ENCODE measurements at regions not wholly inside any gene's neighbourhood (a gene's known extent, or its start where the extent isn't known, plus 50 kb on each side); places are given as distances from the start of the nearest gene placed in this dataset.

- DNase-seq (ENCODE audit: extremely low spot score): no peak
- Histone ChIP-seq H3K36me3 (ENCODE audit: insufficient read depth) (no peaks in the 10 kb centered on the region), H3K4me3 (ENCODE audit: low read depth, low read length) (no peak overlapping the region), H3K27ac (ENCODE audit: low read depth) (no peak overlapping the region), H3K4me1 (ENCODE audit: insufficient read depth) (no peaks in the 10 kb centered on the region)
- 84% methylated on average over 9 of the region's 9 CpGs for WGBS
Observed at GRCh38 chr20:48478806-48479585, 348.8 kb downstream of the PREX1 start.

DNA sequence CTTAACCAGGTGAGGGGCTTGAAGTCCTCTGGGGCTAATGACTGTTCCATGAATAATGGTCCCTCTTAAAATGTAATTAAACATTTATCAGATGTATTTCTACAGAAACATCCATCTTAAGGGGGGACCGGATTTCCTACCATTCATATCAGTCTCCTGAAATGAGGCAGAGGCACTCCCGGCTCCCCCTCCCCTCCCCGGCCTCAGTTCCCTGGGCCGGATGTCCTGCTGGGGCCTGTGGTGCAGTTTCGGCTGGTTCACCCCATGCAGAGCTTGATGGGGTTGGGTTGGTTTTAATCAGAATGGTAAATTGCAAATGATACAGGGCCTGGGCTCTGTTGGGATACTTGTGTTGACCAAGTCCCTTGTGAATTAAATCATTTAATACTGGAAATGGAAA lies 349.4 kb downstream of the PREX1 start:
- no peak overlapping the region for H3K27ac ChIP-seq (ENCODE audit: low read depth)
- no peaks in the 10 kb centered on the region for H3K36me3 ChIP-seq (ENCODE audit: insufficient read depth)
- 78% methylated on average over 5 of the region's 5 CpGs for WGBS
- no peaks in the 10 kb centered on the region for H3K4me1 ChIP-seq (ENCODE audit: insufficient read depth)
- DNase-seq (ENCODE audit: extremely low spot score): no peak
- H3K4me3 ChIP-seq (ENCODE audit: low read depth, low read length): no peak overlapping the region

DNA sequence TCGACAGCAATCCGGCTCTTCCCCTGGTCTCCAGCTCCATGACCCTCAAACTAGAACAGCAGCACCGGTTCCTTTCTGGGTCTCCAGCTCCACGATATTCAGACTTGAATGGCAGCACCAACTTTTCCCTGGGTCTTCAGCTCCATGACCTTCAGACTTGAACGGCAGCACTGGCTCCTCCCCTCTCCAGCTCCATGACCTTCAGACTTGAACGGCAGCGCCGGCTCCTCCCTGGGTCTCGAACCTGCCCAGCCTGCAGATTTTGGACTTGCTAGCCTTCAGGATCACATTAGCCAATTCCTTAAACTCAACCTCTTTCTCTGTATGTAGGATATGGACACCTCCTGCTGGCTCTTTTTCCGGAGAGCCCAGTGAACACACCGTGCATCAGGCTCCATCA lies 350.9 kb downstream of the PREX1 start:
- H3K36me3 ChIP-seq (ENCODE audit: insufficient read depth): no peaks in the 10 kb centered on the region
- H3K27ac ChIP-seq (ENCODE audit: low read depth): no peak overlapping the region
- no peaks in the 10 kb centered on the region for H3K4me1 ChIP-seq (ENCODE audit: insufficient read depth)
- 90% methylated on average over 11 of the region's 11 CpGs for WGBS
- no peak for DNase-seq (ENCODE audit: extremely low spot score)
- no peak overlapping the region for H3K4me3 ChIP-seq (ENCODE audit: low read depth, low read length)

DNA sequence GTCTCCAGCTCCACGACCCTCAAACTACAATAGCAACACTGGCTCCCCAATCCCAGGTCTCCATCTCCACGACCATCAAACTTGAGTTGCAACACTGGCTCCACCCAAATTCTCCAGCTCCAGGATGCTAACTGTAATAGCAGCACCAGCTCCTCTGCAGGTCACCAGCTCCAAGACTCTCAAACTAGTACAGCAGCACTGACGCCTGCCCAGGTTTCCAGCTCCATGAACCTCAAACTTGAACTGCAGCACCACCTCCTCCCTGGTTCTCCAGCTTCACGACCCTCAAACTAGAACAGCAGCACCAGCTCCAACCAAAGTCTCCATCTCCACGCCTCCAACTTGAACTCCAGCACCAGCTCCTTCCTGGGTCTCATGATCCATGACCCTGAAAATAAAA lies 353.8 kb downstream of the PREX1 start:
- Histone ChIP-seq H3K4me3 (ENCODE audit: low read depth, low read length) (no peak overlapping the region), H3K36me3 (ENCODE audit: insufficient read depth) (no peaks in the 10 kb centered on the region), H3K27ac (ENCODE audit: low read depth) (no peak overlapping the region), H3K4me1 (ENCODE audit: insufficient read depth) (no peaks in the 10 kb centered on the region)
- 77% methylated on average over 5 of the region's 5 CpGs for WGBS
- no peak for DNase-seq (ENCODE audit: extremely low spot score)

- H3K4me1 ChIP-seq (ENCODE audit: insufficient read depth): no peaks in the 10 kb centered on the region
- 56% methylated on average over 9 of the region's 9 CpGs for WGBS
- no peak overlapping the region for H3K4me3 ChIP-seq (ENCODE audit: low read depth, low read length)
- no peaks in the 10 kb centered on the region for H3K36me3 ChIP-seq (ENCODE audit: insufficient read depth)
- H3K27ac ChIP-seq (ENCODE audit: low read depth): no peak overlapping the region
- no peak for DNase-seq (ENCODE audit: extremely low spot score)
Observed at GRCh38 chr20:48471759-48472408, 355.9 kb downstream of the PREX1 start.

DNA sequence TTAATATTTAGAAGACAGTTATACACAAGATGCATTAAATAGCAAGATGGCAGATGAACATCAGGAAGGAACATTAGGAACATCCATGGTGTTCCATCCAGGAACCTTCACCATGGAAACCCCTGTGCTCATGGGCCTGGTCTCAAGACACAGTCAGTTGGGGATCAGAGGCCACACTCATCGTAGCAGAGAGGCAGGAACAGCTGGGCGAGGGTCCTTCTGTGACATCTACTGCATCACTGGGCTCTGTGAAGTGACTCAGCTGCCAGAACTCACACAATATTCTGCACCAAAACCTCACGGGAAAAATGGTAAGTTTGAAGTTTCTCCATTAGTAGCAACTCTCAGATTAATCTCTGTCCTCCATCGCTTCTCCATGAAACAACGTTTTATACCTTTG lies 356.6 kb downstream of the PREX1 start:
- Histone ChIP-seq H3K36me3 (ENCODE audit: insufficient read depth) (no peaks in the 10 kb centered on the region), H3K27ac (ENCODE audit: low read depth) (no peak overlapping the region), H3K4me1 (ENCODE audit: insufficient read depth) (no peaks in the 10 kb centered on the region), H3K4me3 (ENCODE audit: low read depth, low read length) (no peak overlapping the region)
- 69% methylated on average over 5 of the region's 5 CpGs for WGBS
- DNase-seq (ENCODE audit: extremely low spot score): no peak

GRCh38 chr20:48470141-48470540 lies 357.7 kb downstream of the PREX1 start:
- no peak overlapping the region for H3K27ac ChIP-seq (ENCODE audit: low read depth)
- H3K36me3 ChIP-seq (ENCODE audit: insufficient read depth): no peaks in the 10 kb centered on the region
- 90% methylated on average over 3 of the region's 3 CpGs for WGBS
- no peak for DNase-seq (ENCODE audit: extremely low spot score)
- no peak overlapping the region for H3K4me3 ChIP-seq (ENCODE audit: low read depth, low read length)
- no peaks in the 10 kb centered on the region for H3K4me1 ChIP-seq (ENCODE audit: insufficient read depth)

DNA sequence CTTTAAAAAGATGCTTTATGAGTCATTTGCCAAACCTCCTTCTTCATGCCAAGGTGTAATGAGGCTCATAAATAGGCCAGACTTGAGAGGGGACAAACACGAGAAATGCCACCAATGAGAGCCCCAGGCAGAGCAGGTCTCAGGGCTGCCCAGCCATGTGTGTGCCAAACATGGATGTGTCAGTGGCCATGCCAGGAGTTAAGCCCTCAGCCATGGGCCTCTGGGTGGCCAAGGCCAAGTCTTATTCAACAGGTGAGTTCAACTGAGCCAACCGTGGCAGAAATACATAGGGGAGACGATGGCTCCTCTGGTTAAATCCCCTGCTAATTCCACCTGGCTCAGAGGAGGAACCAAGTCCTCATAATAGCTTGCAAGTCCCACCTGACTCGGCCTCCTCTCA lies 358.8 kb downstream of the PREX1 start:
- Histone ChIP-seq H3K4me3 (ENCODE audit: low read depth, low read length) (no peak overlapping the region), H3K27ac (ENCODE audit: low read depth) (no peak overlapping the region), H3K4me1 (ENCODE audit: insufficient read depth) (no peaks in the 10 kb centered on the region), H3K36me3 (ENCODE audit: insufficient read depth) (no peaks in the 10 kb centered on the region)
- WGBS: 88% methylated on average over 4 of the region's 4 CpGs
- DNase-seq (ENCODE audit: extremely low spot score): no peak

GRCh38 chr20:48468571-48468970 lies 359.2 kb downstream of the PREX1 start:
- Histone ChIP-seq H3K27ac (ENCODE audit: low read depth) (no peak overlapping the region), H3K36me3 (ENCODE audit: insufficient read depth) (no peaks in the 10 kb centered on the region), H3K4me3 (ENCODE audit: low read depth, low read length) (no peak overlapping the region), H3K4me1 (ENCODE audit: insufficient read depth) (no peaks in the 10 kb centered on the region)
- DNase-seq (ENCODE audit: extremely low spot score): no peak
- 77% methylated on average over 5 of the region's 5 CpGs for WGBS

GRCh38 chr20:48467622-48468021 lies 360.2 kb downstream of the PREX1 start:
- WGBS: 89% methylated on average over 2 of the region's 2 CpGs

DNA sequence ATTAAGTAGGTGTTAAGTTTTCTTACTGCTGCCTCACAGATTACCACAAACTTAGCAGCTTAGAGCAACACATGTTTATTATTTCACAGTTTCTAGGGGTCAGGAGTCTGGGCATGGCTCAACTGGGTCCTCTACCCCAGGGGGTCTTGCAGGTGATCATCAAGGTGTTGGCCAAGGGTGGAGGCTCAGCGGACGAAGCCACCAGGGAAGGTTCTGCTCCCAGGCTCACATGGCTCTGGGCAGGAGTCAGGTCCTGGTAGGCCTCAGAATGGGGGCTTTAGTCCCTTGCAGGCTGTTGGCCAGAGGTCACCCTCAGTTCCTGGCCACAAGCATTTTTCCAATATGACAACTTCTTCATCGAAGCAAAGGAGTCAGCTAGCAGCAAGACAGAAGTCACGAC lies 362.5 kb downstream of the PREX1 start:
- H3K4me1 ChIP-seq (ENCODE audit: insufficient read depth): no peaks in the 10 kb centered on the region
- no peaks in the 10 kb centered on the region for H3K36me3 ChIP-seq (ENCODE audit: insufficient read depth)
- 96% methylated on average over 4 of the region's 4 CpGs for WGBS
- no peak for DNase-seq (ENCODE audit: extremely low spot score)
- H3K4me3 ChIP-seq (ENCODE audit: low read depth, low read length): no peak overlapping the region
- H3K27ac ChIP-seq (ENCODE audit: low read depth): no peak overlapping the region

More at GRCh38 chr20:48467622-48468021, 360.2 kb downstream of the PREX1 start:
- no peak for DNase-seq (ENCODE audit: extremely low spot score)
- Histone ChIP-seq H3K4me1 (ENCODE audit: insufficient read depth) (no peaks in the 10 kb centered on the region), H3K27ac (ENCODE audit: low read depth) (no peak overlapping the region), H3K4me3 (ENCODE audit: low read depth, low read length) (no peak overlapping the region), H3K36me3 (ENCODE audit: insufficient read depth) (no peaks in the 10 kb centered on the region)

DNA sequence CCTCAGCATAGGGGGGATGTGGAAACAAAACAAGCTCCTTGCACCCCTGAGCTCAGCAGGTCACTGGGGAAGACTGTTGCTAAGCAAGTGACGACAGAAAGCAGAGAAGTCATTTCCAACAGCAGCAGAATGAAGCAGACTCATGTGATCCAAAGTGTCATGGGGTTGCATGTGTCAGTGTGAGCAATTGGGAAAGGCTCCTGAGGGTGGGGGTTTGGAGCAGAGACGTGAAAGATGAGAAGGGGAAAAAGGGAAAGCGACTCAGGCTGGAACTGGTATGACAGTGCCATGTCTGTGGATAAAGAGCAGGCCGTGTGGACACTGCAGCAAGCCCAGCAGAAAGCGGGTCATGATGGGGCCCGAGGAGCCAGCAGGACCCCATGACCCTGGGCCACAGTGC lies 363.9 kb downstream of the PREX1 start:
- no peaks in the 10 kb centered on the region for H3K4me1 ChIP-seq (ENCODE audit: insufficient read depth)
- DNase-seq (ENCODE audit: extremely low spot score): no peak
- no peak overlapping the region for H3K4me3 ChIP-seq (ENCODE audit: low read depth, low read length)
- no peak overlapping the region for H3K27ac ChIP-seq (ENCODE audit: low read depth)
- WGBS: 59% methylated on average over 6 of the region's 6 CpGs
- H3K36me3 ChIP-seq (ENCODE audit: insufficient read depth): no peaks in the 10 kb centered on the region

- 76% methylated on average over 11 of the region's 11 CpGs for WGBS
- H3K36me3 ChIP-seq (ENCODE audit: insufficient read depth): no peaks in the 10 kb centered on the region
- no peak overlapping the region for H3K27ac ChIP-seq (ENCODE audit: low read depth)
- H3K4me3 ChIP-seq (ENCODE audit: low read depth, low read length): no peak overlapping the region
- H3K4me1 ChIP-seq (ENCODE audit: insufficient read depth): no peaks in the 10 kb centered on the region
- DNase-seq (ENCODE audit: extremely low spot score): no peak
Observed at GRCh38 chr20:48463096-48463720, 364.6 kb downstream of the PREX1 start.

GRCh38 chr20:48461735-48462119 lies 366.1 kb downstream of the PREX1 start:
- no peaks in the 10 kb centered on the region for H3K4me1 ChIP-seq (ENCODE audit: insufficient read depth)
- no peak overlapping the region for H3K27ac ChIP-seq (ENCODE audit: low read depth)
- no peaks in the 10 kb centered on the region for H3K36me3 ChIP-seq (ENCODE audit: insufficient read depth)
- no peak overlapping the region for H3K4me3 ChIP-seq (ENCODE audit: low read depth, low read length)
- DNase-seq (ENCODE audit: extremely low spot score): no peak
- 93% methylated on average over 3 of the region's 3 CpGs for WGBS
